ENCODE measurements at regions not wholly inside any gene's neighbourhood (a gene's known extent, or its start where the extent isn't known, plus 50 kb on each side); places are given as distances from the start of the nearest gene placed in this dataset.

- no peak for DNase-seq
Measured at GRCh38 chr11:71201936-71202597, 50.3 kb downstream of the SHANK2 start.

- DNase-seq: no peak
Measured at GRCh38 chr11:71201231-71201630, 51.1 kb downstream of the SHANK2 start.

- no peak for DNase-seq
Measured at GRCh38 chr11:71200761-71201160, 51.6 kb downstream of the SHANK2 start.

DNA sequence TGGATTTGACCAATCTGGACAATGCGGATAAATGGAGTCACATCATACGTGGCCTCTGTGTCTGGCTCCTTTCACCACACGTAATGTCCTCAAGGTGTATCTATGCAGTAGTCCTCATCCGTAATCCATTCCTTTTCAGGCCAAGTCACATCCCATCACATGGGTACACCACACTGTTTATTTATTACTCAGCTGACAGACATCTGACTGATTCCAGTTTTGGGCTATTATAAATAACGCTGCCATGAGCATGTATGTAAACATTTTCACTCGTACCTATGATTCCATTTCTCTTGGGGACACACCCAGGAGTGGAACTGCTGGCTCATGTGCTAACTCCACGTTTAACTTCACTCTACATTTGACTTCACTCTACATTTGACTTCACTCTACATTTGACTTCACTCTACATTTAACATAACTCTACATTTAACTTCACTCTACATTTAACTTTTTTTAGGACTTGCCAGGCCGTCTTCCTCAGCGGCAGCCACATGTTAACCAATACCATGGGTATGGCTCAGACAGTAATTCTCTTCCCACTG lies 52.1 kb downstream of the SHANK2 start:
- DNase-seq: no peak

- DNase-seq: no peak
Measured at GRCh38 chr11:71199226-71199820, 53.1 kb downstream of the SHANK2 start.

DNA sequence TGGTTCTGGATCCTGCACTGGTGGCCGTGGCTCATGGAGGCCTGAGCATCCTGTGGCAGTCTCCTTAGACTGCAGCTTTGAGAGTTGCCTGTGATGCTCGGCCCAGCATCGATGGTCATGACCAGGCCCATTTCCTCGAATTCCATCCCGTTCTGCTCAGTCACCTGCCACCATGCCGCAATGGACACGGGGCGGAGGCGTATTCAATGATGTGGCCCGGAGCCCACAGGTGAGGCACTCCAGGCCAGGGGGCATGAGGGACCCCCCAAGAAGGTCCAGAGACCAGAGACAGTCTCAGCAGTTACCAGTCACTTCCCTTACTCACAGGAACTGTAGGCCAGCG lies 53.6 kb downstream of the SHANK2 start:
- DNase-seq: no peak

- no peak for DNase-seq
Measured at GRCh38 chr11:71198141-71198822, 54.1 kb downstream of the SHANK2 start.

DNA sequence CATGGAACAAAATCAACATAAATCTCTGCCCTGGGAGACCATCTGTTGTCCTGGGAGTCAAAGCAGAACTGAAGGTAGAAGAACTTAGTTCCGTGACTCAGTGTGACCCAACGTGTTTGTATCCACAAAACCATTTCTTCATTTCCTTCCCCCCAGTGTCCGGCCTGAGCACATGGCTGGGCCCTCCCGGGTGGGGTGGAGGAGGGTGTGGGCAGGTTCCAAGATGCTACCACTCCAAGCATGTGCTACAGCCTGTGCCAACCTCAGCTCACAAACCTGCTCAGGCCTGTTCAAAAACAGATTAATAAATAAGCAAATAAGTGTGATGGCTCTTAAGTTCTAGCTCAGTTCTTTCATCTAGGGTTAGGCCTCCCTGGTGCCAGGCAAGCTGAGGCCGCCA lies 55.3 kb downstream of the SHANK2 start:
- DNase-seq: no peak

GRCh38 chr11:71194710-71195109 lies 57.7 kb downstream of the SHANK2 start:
- no peak for DNase-seq

- DNase-seq: no peak
Measured at GRCh38 chr11:71193431-71193830, 58.9 kb downstream of the SHANK2 start.

DNA sequence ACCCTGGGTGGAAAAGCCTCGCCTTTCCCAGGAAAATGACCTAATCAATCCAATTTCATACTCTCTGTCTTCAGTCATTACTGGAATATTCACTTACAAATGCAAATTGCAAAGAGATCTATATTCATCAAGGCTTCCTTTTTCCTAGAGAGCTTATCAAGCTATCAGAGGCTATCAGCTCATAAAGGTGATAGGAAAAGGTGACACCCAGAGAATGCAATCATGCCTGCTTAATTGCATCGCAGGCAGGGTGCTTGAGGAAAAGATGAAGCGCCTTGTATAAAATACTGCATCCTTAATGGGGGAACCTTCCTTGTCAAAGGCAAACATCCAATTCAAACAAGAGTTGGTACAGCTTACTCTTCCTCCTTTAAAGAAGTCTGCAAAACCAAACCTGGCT lies 59.7 kb downstream of the SHANK2 start:
- DNase-seq: no peak

- no peak for DNase-seq
Measured at GRCh38 chr11:71191201-71191600, 61.2 kb downstream of the SHANK2 start.

GRCh38 chr11:71190551-71190950 lies 61.8 kb downstream of the SHANK2 start:
- no peak for DNase-seq

- no peak for DNase-seq
Measured at GRCh38 chr11:71189768-71190315, 62.5 kb downstream of the SHANK2 start.

- no peak for DNase-seq
Measured at GRCh38 chr11:71188886-71189767, 63.2 kb downstream of the SHANK2 start.

- no peak for DNase-seq
Measured at GRCh38 chr11:71188073-71188472, 64.3 kb downstream of the SHANK2 start.

GRCh38 chr11:71186806-71187205 lies 65.6 kb downstream of the SHANK2 start:
- DNase-seq: no peak

DNA sequence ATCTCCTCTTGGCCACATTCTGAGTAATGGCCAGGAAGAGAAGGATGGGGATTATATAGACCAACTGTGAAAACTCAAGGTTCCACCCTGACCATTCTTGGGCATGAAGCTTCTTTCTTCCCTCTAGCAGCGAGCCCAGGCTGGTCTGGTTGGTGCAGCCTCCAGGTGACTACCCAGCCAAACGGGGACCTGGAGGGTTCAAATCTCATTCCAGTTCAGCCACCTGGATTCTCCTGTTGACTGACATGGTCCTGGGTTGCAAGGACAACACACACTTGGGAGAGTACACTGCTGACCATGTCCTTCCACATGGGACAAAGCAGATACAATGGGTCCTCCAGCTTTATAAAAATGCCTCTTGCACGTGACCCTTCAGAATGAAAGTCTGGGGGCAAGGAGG lies 67.0 kb downstream of the SHANK2 start:
- DNase-seq: no peak

DNA sequence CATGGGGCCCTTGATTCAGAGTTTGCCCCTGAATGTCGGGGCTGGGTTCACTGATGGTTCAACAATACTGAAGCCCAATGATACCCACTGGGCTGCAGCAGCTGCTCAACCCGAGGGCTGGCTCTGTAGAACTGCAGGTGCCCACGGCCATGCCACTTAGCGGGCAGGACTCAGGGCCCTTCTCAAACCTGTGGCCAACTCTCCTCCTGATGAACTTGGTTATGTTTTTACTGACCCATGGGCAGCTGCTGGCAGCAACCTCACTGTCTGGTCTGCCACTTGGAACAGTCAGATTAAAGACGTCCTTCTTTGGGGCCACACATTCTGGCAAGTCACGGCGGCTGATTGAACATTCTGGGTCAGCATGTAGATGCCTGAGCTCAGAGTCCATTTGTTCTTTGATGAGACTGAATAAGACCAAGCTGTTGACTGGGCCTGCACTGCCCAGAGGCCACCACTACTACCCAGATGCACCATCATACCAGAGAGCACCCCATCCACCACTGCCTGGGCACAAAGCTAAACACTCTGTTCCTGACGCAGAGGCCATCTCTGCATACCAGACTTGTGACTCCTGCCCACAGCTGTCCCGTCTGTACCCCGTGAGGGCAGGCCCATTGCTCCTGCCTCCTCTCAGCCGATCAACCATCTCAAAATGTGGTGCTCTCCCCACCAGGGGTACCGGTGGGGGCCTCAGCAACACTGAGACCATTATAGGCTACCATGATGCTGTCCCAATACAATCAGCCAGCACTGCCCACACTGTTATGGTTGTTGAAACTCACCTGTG lies 67.8 kb downstream of the SHANK2 start:
- no peak for DNase-seq

DNA sequence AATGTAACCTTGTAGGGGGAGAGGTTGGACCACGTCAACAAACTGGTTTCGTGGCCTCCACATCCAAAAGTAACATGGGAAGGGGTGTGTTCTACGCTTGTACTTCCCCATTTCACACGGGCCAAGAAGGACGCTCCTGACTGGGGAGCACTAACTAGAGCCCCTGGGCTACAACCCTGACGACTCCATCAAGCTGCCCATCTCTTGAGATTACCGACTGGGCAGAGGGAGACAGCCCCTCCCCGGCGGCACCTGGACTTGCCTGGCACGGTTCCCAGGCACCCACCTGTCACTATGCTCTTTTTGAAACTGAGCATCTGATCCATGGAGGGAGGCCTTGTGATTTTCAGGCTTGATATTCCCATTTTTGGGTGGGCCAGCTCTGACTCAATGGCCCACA lies 68.5 kb downstream of the SHANK2 start:
- no peak for DNase-seq

GRCh38 chr11:71182791-71183677 lies 69.3 kb downstream of the SHANK2 start:
- no peak for DNase-seq
